Right lobe of liver (tissue), 6 donors: ENCODE measurements at regions not wholly inside any gene's neighbourhood (a gene's known extent, or its start where the extent isn't known, plus 50 kb on each side); places are given as distances from the start of the nearest gene placed in this dataset.

Experiments
- ATAC-seq, 4 donors: fragments of 200-7000 bp; cut with Tn5 transposase; one replicate each; pipeline ENCODE4 v1.9.1; 2020; ENCODE audit warnings: mild to moderate bottlenecking in 4 of 4, moderate library complexity in 4 of 4
- DNase-seq, 3 donors: peaks; one replicate each; pipeline ENCODE4 v3.0.0-alpha.2; 2020
- H3K27ac ChIP-seq, 3 donors: fragments of 200-600 bp; one replicate each; pipeline ENCODE4 v1.8.0; 2022
- H3K27me3 ChIP-seq, 2 donors: fragments of 200-600 bp; one replicate each; pipeline ENCODE4 v1.8.0; 2022
- H3K36me3 ChIP-seq, 4 donors: fragments of 200-600 bp; sonication (generic) in 1 of 4; one replicate each; pipeline versions ENCODE4 v1.5.1 to v1.8.0; 2017 to 2022; ENCODE audit warnings: control low read depth in 1 of 4
- H3K4me1 ChIP-seq, 4 donors: fragments of 200-600 bp; sonication (generic) in 1 of 4; one replicate each; pipeline versions ENCODE4 v1.5.1 to v1.8.0; 2017 to 2022; ENCODE audit warnings: control low read depth in 1 of 4
- H3K4me3 ChIP-seq, 3 donors: fragments of 200-600 bp; one replicate each; pipeline ENCODE4 v1.8.0; 2022
- H3K9me3 ChIP-seq, 4 donors: fragments of 200-600 bp; sonication (generic) in 1 of 4; one replicate each; pipeline versions ENCODE4 v1.5.1 to v1.8.0; 2017 to 2022; ENCODE audit warnings: control low read depth in 1 of 4
- CTCF ChIP-seq, 4 donors: fragments of 200-600 bp in 3 of 4; fragments of 450-650 bp in 1 of 4; IDR thresholded peaks; one replicate each; pipeline versions ENCODE4 v1.5.1 to v1.8.0; 2016 to 2022; ENCODE audit warnings: antibody characterized with exemption in 4 of 4, mild to moderate bottlenecking in 2 of 4
- POLR2A ChIP-seq: fragments of 450-650 bp; IDR thresholded peaks from one replicate; pipeline ENCODE4 v1.6.1; 2017; ENCODE audit warnings: antibody characterized with exemption, mild to moderate bottlenecking
- WGBS: methylation state at CpG from one replicate; pipeline ENCODE4 v1.1.6; 2018; ENCODE audit warnings: low coverage, low lambda C conversion rate; ENCODE audit not compliant: insufficient coverage; ENCODE audit errors: missing lambda C conversion rate; 5-methylcytosine and 5-hydroxymethylcytosine counted together
- intact Hi-C, 2 donors: fragments of 100-400 bp; cut with DNase I; formaldehyde crosslinking; loops; one replicate each; pipeline versions ENCODE4 v1.11.2 to v1.14.1; 2022
- donor health status: DM: no; HTN: yes; CAD: no.
- donor health status: DM: no; HTN: no; CAD: no.
- donor health status: DM: no; HTN: no; CAD: no.
- donor health status: DM: no; HTN: yes; CAD: no.
- donor health status: DM: no; HTN: yes; CAD: no.

- Histone ChIP-seq H3K4me1 (no peaks in the 10 kb centered on the region), H3K4me3 (no peak overlapping the region), H3K27me3 (no peaks in the 10 kb centered on the region), H3K9me3 (no peaks in the 10 kb centered on the region), H3K36me3 (no peaks in the 10 kb centered on the region), H3K27ac (no peak overlapping the region)
- WGBS: 16% methylated on average over 2 of the region's 2 CpGs
- intact Hi-C loops: no loop called here
- ATAC-seq: no peak
- TF ChIP-seq CTCF (IDR thresholded peaks at IDR 0.05): no peak
- no peak for TF ChIP-seq POLR2A
- DNase-seq: no peak
These were observed 444.3 kb upstream of the ATP11B start for GRCh38 chr3:182349051-182349450.

- WGBS: 45% methylated on average over 1 of the region's 1 CpG
- ATAC-seq (no peak), DNase-seq (no peak)
- Histone ChIP-seq H3K9me3 (no peaks in the 10 kb centered on the region), H3K4me3 (no peak overlapping the region), H3K4me1 (no peaks in the 10 kb centered on the region), H3K27me3 (no peaks in the 10 kb centered on the region), H3K36me3 (no peaks in the 10 kb centered on the region), H3K27ac (no peak overlapping the region)
- intact Hi-C loops: no loop called here
- TF ChIP-seq CTCF (IDR thresholded peaks at IDR 0.05): no peak
- TF ChIP-seq POLR2A: no peak
These were observed 443.3 kb upstream of the ATP11B start for GRCh38 chr3:182349951-182350517.

- H3K4me1 ChIP-seq: no peaks in the 10 kb centered on the region
- 33% methylated on average over 1 of the region's 1 CpG for WGBS
- TF ChIP-seq POLR2A (no peak), CTCF (IDR thresholded peaks at IDR 0.05) (no peak)
- H3K9me3 ChIP-seq: no peaks in the 10 kb centered on the region
- H3K27me3 ChIP-seq: no peaks in the 10 kb centered on the region
- ATAC-seq (no peak), DNase-seq (no peak)
- intact Hi-C loops: no loop called here
- no peak overlapping the region for H3K4me3 ChIP-seq
- H3K36me3 ChIP-seq: no peaks in the 10 kb centered on the region
- H3K27ac ChIP-seq: no peak overlapping the region
These were observed 435.4 kb upstream of the ATP11B start for GRCh38 chr3:182357928-182358327.

GRCh38 chr3:182364323-182364722 is 429.0 kb upstream of the ATP11B start:
- Histone ChIP-seq H3K4me3 (no peak overlapping the region), H3K27me3 (no peaks in the 10 kb centered on the region), H3K4me1 (peaks cover 0 to 2% (median 0%) of the 10 kb centered on the region in 4 donors), H3K9me3 (no peaks in the 10 kb centered on the region), H3K27ac (no peak overlapping the region), H3K36me3 (no peaks in the 10 kb centered on the region)
- TF ChIP-seq CTCF (IDR thresholded peaks at IDR 0.05) (no peak), POLR2A (no peak)
- intact Hi-C loops: no loop called here
- 45% methylated on average over 6 of the region's 6 CpGs for WGBS
- DNase-seq (no peak), ATAC-seq (peak in 1 of 4 donors; percentile 27)
